Mammary epithelial cell (primary cell): ENCODE measurements at regions not wholly inside any gene's neighbourhood (a gene's known extent, or its start where the extent isn't known, plus 50 kb on each side); places are given as distances from the start of the nearest gene placed in this dataset.

ENCODE experiments used
- CTCF ChIP-seq, 2 donors: IDR thresholded peaks in 1 of 2; conservative IDR thresholded peaks in 1 of 2; 2 replicates each; pipeline ENCODE4 v1.5.1; 2011 to 2012; ENCODE audit warnings: inconsistent platforms in 2 of 2, low read length in 2 of 2, mild to moderate bottlenecking in 2 of 2, control low read depth in 1 of 2, low read depth in 1 of 2; ENCODE audit not compliant: insufficient read depth in 1 of 2; ENCODE audit errors: extremely low read depth in 1 of 2
- EZH2 ChIP-seq: IDR thresholded peaks from 2 replicates; pipeline ENCODE4 v1.6.1; 2012; ENCODE audit warnings: low read length, inconsistent platforms, borderline replicate concordance

DNA sequence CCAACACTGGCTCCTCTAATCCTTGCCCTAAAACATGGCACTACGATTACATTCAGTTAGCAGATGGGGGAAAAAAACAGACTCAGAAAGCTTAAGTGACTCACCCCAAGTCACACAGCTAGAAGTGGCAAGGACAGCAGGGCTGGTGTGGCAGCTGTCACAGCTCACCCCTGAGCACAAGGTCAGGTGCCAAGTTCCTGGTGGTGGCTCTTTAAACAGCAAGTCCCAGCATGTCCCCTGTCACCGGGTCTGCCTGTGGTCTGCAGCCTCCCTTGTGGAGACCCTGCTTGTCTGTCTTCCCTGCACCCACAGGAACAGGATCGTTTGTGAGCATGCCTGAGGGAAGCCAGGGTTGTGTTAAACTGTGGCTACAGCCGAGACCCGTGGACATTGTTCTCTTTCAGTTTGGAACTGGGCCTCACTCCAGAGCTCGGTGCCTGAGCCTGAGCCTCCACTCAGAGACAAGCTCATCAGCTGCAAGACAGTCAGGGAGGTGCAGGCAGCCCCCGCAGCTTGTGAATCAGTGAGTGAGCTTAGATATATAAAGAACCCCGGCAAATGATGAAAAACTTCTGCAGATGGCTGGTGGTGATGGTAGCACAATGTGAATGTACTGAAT lies 260.8 kb downstream of the BCOR start:
- TF ChIP-seq CTCF (conservative IDR thresholded peaks at IDR 0.05 in 1 of 2, IDR thresholded peaks at IDR 0.05 in 1 of 2; ENCODE audit: extremely low read depth in 1 of 2, insufficient read depth in 1 of 2, low read depth in 1 of 2, low read length in 2 of 2) (no peak), EZH2 (no peak)
